ENCODE measurements at regions not wholly inside any gene's neighbourhood (a gene's known extent, or its start where the extent isn't known, plus 50 kb on each side); places are given as distances from the start of the nearest gene placed in this dataset.

GRCh38 chr7:88458946-88459345 lies 152.3 kb upstream of the STEAP4 start:
- no peak overlapping the region for H3K4me3 ChIP-seq
- no peak overlapping the region for H3K27ac ChIP-seq
- H3K27me3 ChIP-seq: no peaks in the 10 kb centered on the region
- H3K9me3 ChIP-seq: no peaks in the 10 kb centered on the region
- no peaks in the 10 kb centered on the region for H3K36me3 ChIP-seq
- no peaks in the 10 kb centered on the region for H3K4me1 ChIP-seq
- DNase-seq (ENCODE audit: low spot score): no peak
- TF ChIP-seq, protein P1, sequence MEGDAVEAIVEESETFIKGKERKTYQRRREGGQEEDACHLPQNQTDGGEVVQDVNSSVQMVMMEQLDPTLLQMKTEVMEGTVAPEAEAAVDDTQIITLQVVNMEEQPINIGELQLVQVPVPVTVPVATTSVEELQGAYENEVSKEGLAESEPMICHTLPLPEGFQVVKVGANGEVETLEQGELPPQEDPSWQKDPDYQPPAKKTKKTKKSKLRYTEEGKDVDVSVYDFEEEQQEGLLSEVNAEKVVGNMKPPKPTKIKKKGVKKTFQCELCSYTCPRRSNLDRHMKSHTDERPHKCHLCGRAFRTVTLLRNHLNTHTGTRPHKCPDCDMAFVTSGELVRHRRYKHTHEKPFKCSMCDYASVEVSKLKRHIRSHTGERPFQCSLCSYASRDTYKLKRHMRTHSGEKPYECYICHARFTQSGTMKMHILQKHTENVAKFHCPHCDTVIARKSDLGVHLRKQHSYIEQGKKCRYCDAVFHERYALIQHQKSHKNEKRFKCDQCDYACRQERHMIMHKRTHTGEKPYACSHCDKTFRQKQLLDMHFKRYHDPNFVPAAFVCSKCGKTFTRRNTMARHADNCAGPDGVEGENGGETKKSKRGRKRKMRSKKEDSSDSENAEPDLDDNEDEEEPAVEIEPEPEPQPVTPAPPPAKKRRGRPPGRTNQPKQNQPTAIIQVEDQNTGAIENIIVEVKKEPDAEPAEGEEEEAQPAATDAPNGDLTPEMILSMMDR (IDR thresholded peaks at IDR 0.05): no peak

GRCh38 chr7:88458279-88458678 lies 151.6 kb upstream of the STEAP4 start:
- no peaks in the 10 kb centered on the region for H3K4me1 ChIP-seq
- TF ChIP-seq, protein P1 (IDR thresholded peaks at IDR 0.05): no peak
- no peak for DNase-seq (ENCODE audit: low spot score)

GRCh38 chr7:88457320-88457719 lies 150.6 kb upstream of the STEAP4 start:
- no peaks in the 10 kb centered on the region for H3K36me3 ChIP-seq
- no peak for DNase-seq (ENCODE audit: low spot score)
- H3K9me3 ChIP-seq: no peaks in the 10 kb centered on the region
- no peak overlapping the region for H3K27ac ChIP-seq
- no peak overlapping the region for H3K4me3 ChIP-seq
- H3K4me1 ChIP-seq: no peaks in the 10 kb centered on the region
- no peaks in the 10 kb centered on the region for H3K27me3 ChIP-seq
- TF ChIP-seq, protein P1 (IDR thresholded peaks at IDR 0.05): no peak

More at GRCh38 chr7:88458279-88458678, 151.6 kb upstream of the STEAP4 start:
- H3K27ac ChIP-seq: no peak overlapping the region
- no peaks in the 10 kb centered on the region for H3K27me3 ChIP-seq
- no peaks in the 10 kb centered on the region for H3K36me3 ChIP-seq
- H3K4me3 ChIP-seq: no peak overlapping the region
- H3K9me3 ChIP-seq: no peaks in the 10 kb centered on the region

DNA sequence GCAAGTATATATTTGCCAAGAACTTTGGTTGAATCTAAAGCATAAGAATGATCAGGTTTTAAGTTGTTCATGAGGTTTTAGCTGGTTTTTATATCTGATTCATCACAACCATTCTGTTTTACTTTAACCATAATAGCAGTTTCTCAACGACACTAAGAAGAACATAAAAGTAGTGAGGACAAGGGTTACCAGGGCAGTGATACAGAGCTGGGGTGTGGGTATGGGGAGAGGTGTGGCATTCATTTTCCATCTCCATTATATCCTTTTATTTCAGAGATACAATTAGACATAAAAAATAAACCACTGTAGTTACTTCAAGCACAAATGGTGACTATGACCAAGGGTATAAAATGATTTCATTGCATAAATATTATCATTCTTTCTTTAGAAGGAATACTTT lies 149.8 kb upstream of the STEAP4 start:
- Histone ChIP-seq H3K4me1 (no peaks in the 10 kb centered on the region), H3K27ac (no peak overlapping the region), H3K36me3 (no peaks in the 10 kb centered on the region), H3K4me3 (no peak overlapping the region), H3K9me3 (no peaks in the 10 kb centered on the region), H3K27me3 (no peaks in the 10 kb centered on the region)
- TF ChIP-seq, protein P1 (IDR thresholded peaks at IDR 0.05): no peak
- DNase-seq (ENCODE audit: low spot score): no peak

DNA sequence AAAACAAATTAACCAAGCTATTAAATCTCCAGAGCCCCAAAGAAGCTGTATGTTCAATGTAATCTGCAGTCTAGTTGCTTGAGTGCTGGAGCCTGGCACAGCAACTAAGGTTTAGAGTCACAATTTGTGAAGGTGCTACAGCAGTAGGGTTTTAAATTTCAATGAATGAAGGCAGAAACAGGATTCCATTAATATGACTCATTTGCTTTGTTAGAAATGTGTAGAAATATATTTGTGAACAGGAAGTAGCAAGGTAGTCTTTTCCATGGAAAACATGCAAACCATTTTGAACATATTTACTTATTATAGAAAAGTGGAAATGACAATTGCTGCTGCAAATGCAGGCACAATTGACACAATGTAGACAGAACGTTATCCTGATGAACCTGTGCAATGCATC lies 149.0 kb upstream of the STEAP4 start:
- no peak overlapping the region for H3K27ac ChIP-seq
- no peaks in the 10 kb centered on the region for H3K36me3 ChIP-seq
- H3K27me3 ChIP-seq: no peaks in the 10 kb centered on the region
- H3K4me1 ChIP-seq: no peaks in the 10 kb centered on the region
- TF ChIP-seq, protein P1 (IDR thresholded peaks at IDR 0.05): no peak
- H3K4me3 ChIP-seq: no peak overlapping the region
- no peaks in the 10 kb centered on the region for H3K9me3 ChIP-seq
- no peak for DNase-seq (ENCODE audit: low spot score)

DNA sequence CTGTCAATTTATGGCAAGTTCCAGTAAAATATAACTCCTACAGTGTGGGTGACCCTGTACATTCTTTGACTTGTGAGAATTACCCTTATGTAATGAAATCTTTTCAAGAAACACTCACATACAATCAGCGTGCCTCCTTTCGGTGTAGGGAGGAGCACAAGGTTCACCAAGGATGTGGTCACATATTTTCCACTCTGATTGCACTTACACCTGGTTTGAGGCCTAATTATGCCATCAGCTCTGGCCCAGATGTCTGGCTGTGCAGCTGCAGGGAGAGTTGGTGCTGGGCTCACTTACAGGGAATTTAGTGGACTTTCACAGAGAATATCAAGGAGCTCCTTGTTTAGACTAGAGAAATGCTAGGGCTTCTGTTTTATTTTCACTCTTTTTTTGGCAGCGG lies 146.0 kb upstream of the STEAP4 start:
- Histone ChIP-seq H3K4me3 (no peak overlapping the region), H3K9me3 (no peaks in the 10 kb centered on the region)

More for the DNA sequence above, 146.0 kb upstream of the STEAP4 start:
- no peaks in the 10 kb centered on the region for H3K36me3 ChIP-seq
- no peak overlapping the region for H3K27ac ChIP-seq
- no peaks in the 10 kb centered on the region for H3K4me1 ChIP-seq
- TF ChIP-seq, protein P1 (IDR thresholded peaks at IDR 0.05): no peak
- no peak for DNase-seq (ENCODE audit: low spot score)
- H3K27me3 ChIP-seq: no peaks in the 10 kb centered on the region
